GM23248 (cell line): ENCODE measurements at regions not wholly inside any gene's neighbourhood (a gene's known extent, or its start where the extent isn't known, plus 50 kb on each side); places are given as distances from the start of the nearest gene placed in this dataset.

ENCODE experiments used
- EZH2 ChIP-seq: fragments of 200-600 bp; sonication (generic); IDR thresholded peaks from 2 replicates; pipeline ENCODE4 v1.6.1; 2018; ENCODE audit warnings: antibody characterized with exemption, mild to moderate bottlenecking; ENCODE audit not compliant: insufficient read depth, poor library complexity, severe bottlenecking
- EZH2phosphoT487 ChIP-seq: fragments of 200-600 bp; sonication (generic); IDR thresholded peaks from 2 replicates; pipeline ENCODE4 v1.6.1; 2018; ENCODE audit warnings: antibody characterized with exemption, moderate library complexity, mild to moderate bottlenecking, low read depth; ENCODE audit not compliant: insufficient read depth

- TF ChIP-seq EZH2 (no peak), EZH2phosphoT487 (no peak)
Observed at GRCh38 chr1:58896246-58897183, 112.7 kb upstream of the JUN start.
